HepG2 (cell line): ENCODE measurements at regions not wholly inside any gene's neighbourhood (a gene's known extent, or its start where the extent isn't known, plus 50 kb on each side); places are given as distances from the start of the nearest gene placed in this dataset.

Experiments used
- CTCF ChIP-seq: sonication (generic); formaldehyde crosslinking; IDR thresholded peaks from 2 replicates; pipeline ENCODE4 v1.5.0; 2020; ENCODE audit warnings: mild to moderate bottlenecking, missing genetic modification reagents, moderate library complexity
- DMAP1 ChIP-seq: IDR thresholded peaks from 2 replicates; pipeline ENCODE4 v1.6.1; 2016
- MXI1 ChIP-seq: IDR thresholded peaks from 3 replicates; pipeline ENCODE4 v1.6.1; 2012; ENCODE audit warnings: low read depth, low read length, inconsistent platforms, borderline replicate concordance
- ZBTB10 ChIP-seq: sonication (generic); formaldehyde crosslinking; IDR thresholded peaks from 2 replicates; pipeline ENCODE4 v1.4.0; 2020; ENCODE audit warnings: missing genetic modification reagents, borderline replicate concordance
- ZBTB21 ChIP-seq: sonication (generic); formaldehyde crosslinking; IDR thresholded peaks from 2 replicates; pipeline ENCODE4 v1.4.0; 2020; ENCODE audit warnings: missing genetic modification reagents
- ZBTB40 ChIP-seq, 2 experiments: fragments of 450-650 bp in 1 of 2; sonication (generic) in 1 of 2; formaldehyde crosslinking in 1 of 2; IDR thresholded peaks; 2 replicates each; pipeline versions ENCODE4 v1.6.1 to v1.8.0; 2016 to 2022; ENCODE audit warnings: antibody characterized with exemption in 1 of 2, mild to moderate bottlenecking in 1 of 2, missing genetic modification reagents in 1 of 2
- ZBTB42 ChIP-seq: sonication (generic); formaldehyde crosslinking; IDR thresholded peaks from 2 replicates; pipeline ENCODE4 v1.5.0; 2020; ENCODE audit warnings: mild to moderate bottlenecking, missing genetic modification reagents
- ZNF143 ChIP-seq: sonication (generic); formaldehyde crosslinking; IDR thresholded peaks from 2 replicates; pipeline ENCODE4 v1.4.0; 2020; ENCODE audit warnings: missing genetic modification reagents
- ZNF274 ChIP-seq: sonication (generic); formaldehyde crosslinking; IDR thresholded peaks from 2 replicates; pipeline ENCODE4 v1.5.1; 2020; ENCODE audit warnings: mild to moderate bottlenecking, missing genetic modification reagents

GRCh38 chr5:133866903-133867245, 101.6 kb downstream of the C5orf15 start:
- no peak for TF ChIP-seq ZBTB21 (CRISPR knock-in tag)
- TF ChIP-seq DMAP1 (CRISPR knock-in tag): no peak
- no peak for TF ChIP-seq ZBTB42
- no peak for TF ChIP-seq ZBTB40 (IDR thresholded peaks at IDR 0.05)
- no peak for TF ChIP-seq ZBTB40 (CRISPR knock-in tag; IDR thresholded peaks at IDR 0.05)
- no peak for TF ChIP-seq ZNF274 (CRISPR knock-in tag)
- no peak for TF ChIP-seq MXI1
- TF ChIP-seq ZBTB10 (CRISPR knock-in tag): no peak
- TF ChIP-seq CTCF (CRISPR knock-in tag): no peak
- TF ChIP-seq ZNF143: no peak
